Endothelial cell of umbilical vein (primary cell): ENCODE measurements at regions not wholly inside any gene's neighbourhood (a gene's known extent, or its start where the extent isn't known, plus 50 kb on each side); places are given as distances from the start of the nearest gene placed in this dataset.

ENCODE experiments used
- BruUV-seq: library from RNA; stranded (reverse); fragments of 400-500 nt; replicated peaks from 2 replicates; lab custom pipeline; 2021; lab: Mats Ljungman, UMichigan
- CTCF ChIA-PET: fragments of 300-600, 350-600 bp; sonication (Branson Sonifier 250); formaldehyde crosslinking; loops from one replicate; lab custom pipeline; 2021; ENCODE audit warnings: antibody characterized with exemption, inconsistent platforms; lab: Charles Lee
- POLR2A ChIA-PET: fragments of 300-600, 350-600 bp; sonication (Branson Sonifier 250); formaldehyde crosslinking; loops from one replicate; lab custom pipeline; 2021; ENCODE audit warnings: antibody characterized with exemption, inconsistent platforms; lab: Charles Lee
- DNase-seq: peaks from one replicate; pipeline ENCODE4 v3.0.0-alpha.2; 2011; ENCODE audit warnings: low read depth, low spot score
- FAIRE-seq: peaks from 2 replicates; lab custom pipeline; 2011; peaks lifted over from hg19 to GRCh38; lab: Jason Lieb, UNC
- H2AFZ ChIP-seq: 2 replicates; pipeline ENCODE4 v1.6.0; 2012; ENCODE audit warnings: low read depth, low read length, control low read depth, inconsistent platforms
- H3K27ac ChIP-seq: 2 replicates; pipeline ENCODE4 v1.5.1; 2011; ENCODE audit warnings: low read depth, mild to moderate bottlenecking, control low read depth, low read length, moderate library complexity; ENCODE audit not compliant: insufficient read depth
- H3K27me3 ChIP-seq, 2 experiments: 2 replicates each; pipeline versions ENCODE4 v1.6.0 to v1.6.1; 2011; ENCODE audit warnings: low read length in 2 of 2, mixed read lengths in 1 of 2; ENCODE audit not compliant: control insufficient read depth in 2 of 2, insufficient read depth in 2 of 2
- H3K36me3 ChIP-seq, 2 experiments: 2 replicates in 1 of 2; 3 replicates in 1 of 2; pipeline ENCODE4 v1.5.1; 2011; ENCODE audit warnings: low read length in 2 of 2, mild to moderate bottlenecking in 1 of 2, moderate library complexity in 1 of 2; ENCODE audit not compliant: control insufficient read depth in 2 of 2, insufficient read depth in 2 of 2; ENCODE audit errors: extremely low read depth in 1 of 2
- H3K4me1 ChIP-seq: 3 replicates; pipeline ENCODE4 v1.5.1; 2011; ENCODE audit warnings: mild to moderate bottlenecking, low read length; ENCODE audit not compliant: control insufficient read depth, insufficient read depth; ENCODE audit errors: extremely low read depth
- H3K4me2 ChIP-seq: 2 replicates; pipeline ENCODE4 v1.6.1; 2011; ENCODE audit warnings: low read length, control low read depth, mixed read lengths; ENCODE audit not compliant: insufficient read depth
- H3K4me3 ChIP-seq, 3 experiments: fragments of 200-600 bp in 1 of 3; sonication (generic), shearing (Covaris generic) in 1 of 3; replicated peaks in 1 of 3; 2 replicates each; pipeline ENCODE4 v1.5.1; 2011 to 2016; ENCODE audit warnings: control low read depth in 3 of 3, low read length in 3 of 3, mild to moderate bottlenecking in 2 of 3, inconsistent platforms in 1 of 3, low read depth in 1 of 3, moderate library complexity in 1 of 3; ENCODE audit not compliant: insufficient read depth in 1 of 3
- H3K79me2 ChIP-seq: 2 replicates; pipeline ENCODE4 v1.6.0; 2012; ENCODE audit warnings: low read length, inconsistent platforms; ENCODE audit not compliant: control insufficient read depth, insufficient read depth
- H3K9ac ChIP-seq: replicated peaks from 2 replicates; pipeline ENCODE3; 2011; ENCODE audit warnings: low read length, control low read depth; ENCODE audit not compliant: insufficient read depth; ENCODE audit errors: extremely low read depth
- H3K9me1 ChIP-seq: replicated peaks from 3 replicates; pipeline ENCODE4 v1.6.0; 2011; ENCODE audit warnings: mild to moderate bottlenecking, low read length; ENCODE audit not compliant: control insufficient read depth, insufficient read depth; ENCODE audit errors: extremely low read depth
- H3K9me3 ChIP-seq: replicated peaks from 2 replicates; pipeline ENCODE4 v1.5.1; 2012; ENCODE audit warnings: low read length, inconsistent platforms; ENCODE audit not compliant: control insufficient read depth, insufficient read depth
- H4K20me1 ChIP-seq: replicated peaks from 2 replicates; pipeline ENCODE3; 2011; ENCODE audit warnings: mild to moderate bottlenecking, low read length; ENCODE audit not compliant: control insufficient read depth, insufficient read depth; ENCODE audit errors: extremely low read depth
- CTCF ChIP-seq, 2 donors: IDR thresholded peaks; 1 replicate in 1 of 2; 2 replicates in 1 of 2; pipeline ENCODE4 v1.5.1; 2011; ENCODE audit warnings: low read length in 2 of 2, mild to moderate bottlenecking in 2 of 2, moderate library complexity in 2 of 2, control low read depth in 1 of 2, inconsistent platforms in 1 of 2, low read depth in 1 of 2; ENCODE audit not compliant: insufficient read depth in 1 of 2; ENCODE audit errors: extremely low read depth in 1 of 2
- EZH2 ChIP-seq: IDR thresholded peaks from 2 replicates; pipeline ENCODE4 v1.6.1; 2012; ENCODE audit warnings: borderline replicate concordance, low read depth, mild to moderate bottlenecking, moderate library complexity, low read length, inconsistent platforms; ENCODE audit not compliant: severe bottlenecking
- FOS ChIP-seq: IDR thresholded peaks from 2 replicates; pipeline ENCODE4 v1.6.1; 2011; ENCODE audit warnings: mild to moderate bottlenecking, low read length, moderate library complexity, borderline replicate concordance; ENCODE audit not compliant: insufficient read depth
- GATA2 ChIP-seq: IDR thresholded peaks from 2 replicates; pipeline ENCODE4 v1.7.0; 2011; ENCODE audit warnings: low read depth, mild to moderate bottlenecking, moderate library complexity, mixed read lengths, low read length; ENCODE audit not compliant: insufficient read length, insufficient read depth
- JUN ChIP-seq: IDR thresholded peaks from 2 replicates; pipeline ENCODE4 v1.6.1; 2011; ENCODE audit warnings: borderline replicate concordance, low read depth; ENCODE audit not compliant: insufficient read length, insufficient read depth
- MAX ChIP-seq: IDR thresholded peaks from 2 replicates; pipeline ENCODE4 v1.6.1; 2011; ENCODE audit not compliant: insufficient read depth, insufficient read length
- MYC ChIP-seq: IDR thresholded peaks from one replicate; pipeline ENCODE4 v1.6.1; 2011; ENCODE audit warnings: mild to moderate bottlenecking, low read depth, low read length
- POLR2A ChIP-seq: IDR thresholded peaks from 2 replicates; pipeline ENCODE4 v1.6.1; 2012; ENCODE audit warnings: low read depth, mild to moderate bottlenecking, control low read depth, low read length
- POLR2AphosphoS5 ChIP-seq: IDR thresholded peaks from 2 replicates; pipeline ENCODE4 v1.6.1; 2012; ENCODE audit warnings: low read depth, mild to moderate bottlenecking, control low read depth, low read length, moderate library complexity; ENCODE audit not compliant: insufficient read depth
- dilution Hi-C: fragments of 300-500 bp; cut with MboI; formaldehyde crosslinking; loops from one replicate; pipeline ENCODE4 v1.15.0; 2019; ENCODE audit warnings: low sequenced_read_pairs; ENCODE audit not compliant: extremely low pct_ligation_motif_present
- intact Hi-C: fragments of 100-400 bp; cut with micrococcal nuclease; formaldehyde crosslinking; loops from one replicate; pipeline ENCODE4 v1.10.0; 2022

- dilution Hi-C loops (no loop called here), intact Hi-C loops (no loop called here)
- CTCF ChIA-PET, result no interaction called here
- BruUV-seq, result no TSS peak
- Histone ChIP-seq H3K27ac (no peak overlapping the region), H3K9ac (no peak overlapping the region), H3K9me1 (no peaks in the 10 kb centered on the region), H3K36me3 (no peaks in the 10 kb centered on the region), H3K4me1 (no peaks in the 10 kb centered on the region), H3K9me3 (peaks cover 5% of the 10 kb centered on the region), H4K20me1 (no peaks in the 10 kb centered on the region), H3K79me2 (no peaks in the 10 kb centered on the region), H3K27me3 (no peaks in the 10 kb centered on the region), H2AFZ (no peak overlapping the region), H3K4me3 (no peak overlapping the region), H3K4me2 (no peak overlapping the region)
- FAIRE-seq (no peak), DNase-seq (no peak)
- POLR2A ChIA-PET, result no interaction called here
- TF ChIP-seq EZH2 (no peak), CTCF (IDR thresholded peaks at IDR 0.05; ENCODE audit: extremely low read depth in 1 of 2, insufficient read depth in 1 of 2, low read depth in 1 of 2, low read length in 2 of 2) (no peak), POLR2AphosphoS5 (no peak), GATA2 (no peak), MYC (no peak), JUN (no peak), MAX (no peak), FOS (no peak), POLR2A (no peak)
Measured at GRCh38 chr17:54282886-54283285, 460.2 kb downstream of the KIF2B start.
